Vagina (tissue), 2 donors: ENCODE measurements at regions not wholly inside any gene's neighbourhood (a gene's known extent, or its start where the extent isn't known, plus 50 kb on each side); places are given as distances from the start of the nearest gene placed in this dataset.

Experiments used
- DNase-seq, 2 donors: peaks; one replicate each; pipeline ENCODE4 v3.0.0-alpha.2; 2017; ENCODE audit errors: extremely low spot score in 2 of 2
- H3K27ac ChIP-seq: fragments of 200-600 bp; sonication (generic); one replicate; pipeline ENCODE4 v1.5.1; 2019
- H3K27me3 ChIP-seq: fragments of 200-600 bp; sonication (generic); one replicate; pipeline ENCODE4 v1.5.1; 2019
- H3K36me3 ChIP-seq, 2 donors: fragments of 200-600 bp; sonication (generic); one replicate each; pipeline ENCODE4 v1.5.1; 2017 to 2019
- H3K4me1 ChIP-seq: fragments of 200-600 bp; sonication (generic); one replicate; pipeline ENCODE4 v1.5.1; 2019
- H3K4me3 ChIP-seq, 2 donors: fragments of 200-600 bp; sonication (generic); 1 replicate in 1 of 2; 2 replicates in 1 of 2; pipeline ENCODE4 v1.5.1; 2016 to 2019
- H3K9me3 ChIP-seq: fragments of 200-600 bp; sonication (generic); one replicate; pipeline ENCODE4 v1.5.1; 2019
- CTCF ChIP-seq, 3 experiments: fragments of 450-650 bp in 2 of 3; fragments of 200-600 bp in 1 of 3; sonication (generic) in 1 of 3; IDR thresholded peaks; one replicate each; pipeline ENCODE4 v1.5.1; 2017 to 2019; ENCODE audit warnings: antibody characterized with exemption in 3 of 3, mild to moderate bottlenecking in 2 of 3, moderate library complexity in 2 of 3
- POLR2A ChIP-seq, 2 donors: fragments of 450-650 bp; IDR thresholded peaks; one replicate each; pipeline ENCODE4 v1.6.1; 2017; ENCODE audit warnings: antibody characterized with exemption in 2 of 2, mild to moderate bottlenecking in 2 of 2, moderate library complexity in 2 of 2
- POLR2AphosphoS5 ChIP-seq, 2 donors: sonication (generic); formaldehyde crosslinking; IDR thresholded peaks; one replicate each; pipeline ENCODE4 v1.9.0; 2017; ENCODE audit warnings: antibody characterized with exemption in 2 of 2, mild to moderate bottlenecking in 2 of 2, low read depth in 1 of 2; ENCODE audit not compliant: insufficient read depth in 1 of 2
- intact Hi-C: fragments of 100-400 bp; cut with DNase I; formaldehyde crosslinking; loops from one replicate; pipeline ENCODE4 v1.15.1; 2023

DNA sequence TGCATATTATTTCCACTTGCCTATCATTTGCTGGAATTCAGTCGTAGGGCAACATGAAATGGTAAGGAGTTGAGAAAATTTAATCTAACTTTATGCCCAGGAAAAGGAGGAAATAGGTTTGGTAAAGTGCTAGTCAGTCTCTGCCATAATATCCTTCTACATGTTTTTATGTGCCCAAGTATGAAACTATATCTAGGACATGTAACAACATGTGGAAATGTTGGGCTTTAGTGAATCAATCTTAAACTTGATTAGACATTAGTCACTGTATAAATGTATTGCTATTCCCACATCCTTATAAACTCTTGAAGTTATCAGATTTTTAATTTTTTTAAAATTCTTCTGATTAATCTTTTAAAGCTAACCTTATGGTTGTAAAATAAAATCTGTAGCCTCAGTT, 204.7 kb upstream of the ZRANB2 start:
- H3K36me3 ChIP-seq, result no peaks in the 10 kb centered on the region
- H3K9me3 ChIP-seq, result no peaks in the 10 kb centered on the region
- H3K4me1 ChIP-seq, result no peaks in the 10 kb centered on the region
- H3K27me3 ChIP-seq, result no peaks in the 10 kb centered on the region
- no peak overlapping the region for H3K4me3 ChIP-seq
- no peak for DNase-seq
- TF ChIP-seq POLR2A (IDR thresholded peaks at IDR 0.05) (no peak), POLR2AphosphoS5 (IDR thresholded peaks at IDR 0.05; ENCODE audit: insufficient read depth in 1 of 2, low read depth in 1 of 2) (no peak), CTCF (IDR thresholded peaks at IDR 0.05) (no peak)
- intact Hi-C loops, result no loop called here
- H3K27ac ChIP-seq, result no peak overlapping the region

DNA sequence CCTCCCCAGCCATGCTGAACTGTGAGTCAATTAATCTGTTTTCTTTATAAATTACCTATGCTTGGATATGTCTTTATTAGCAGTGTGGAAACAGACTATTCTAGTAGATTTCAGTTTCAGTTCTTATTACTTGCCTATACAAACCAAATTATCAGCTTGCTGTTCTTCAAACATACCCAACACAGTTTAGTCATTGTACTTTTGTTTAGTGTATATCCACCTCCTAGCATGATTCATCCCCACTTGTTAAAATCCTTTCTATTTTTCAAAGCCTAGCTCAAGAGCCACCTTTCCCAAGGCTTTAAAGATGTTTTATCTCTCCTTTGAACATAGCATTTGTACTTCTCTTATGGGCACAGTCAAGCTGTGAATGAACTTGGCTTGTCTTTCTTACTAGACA, 195.6 kb upstream of the ZRANB2 start:
- DNase-seq, result no peak
- Histone ChIP-seq H3K4me3 (no peak overlapping the region), H3K9me3 (no peaks in the 10 kb centered on the region), H3K4me1 (no peaks in the 10 kb centered on the region), H3K36me3 (no peaks in the 10 kb centered on the region), H3K27me3 (no peaks in the 10 kb centered on the region), H3K27ac (no peak overlapping the region)
- intact Hi-C loops, result no loop called here
- TF ChIP-seq POLR2A (IDR thresholded peaks at IDR 0.05) (no peak), CTCF (IDR thresholded peaks at IDR 0.05) (no peak), POLR2AphosphoS5 (IDR thresholded peaks at IDR 0.05; ENCODE audit: insufficient read depth in 1 of 2, low read depth in 1 of 2) (no peak)

DNA sequence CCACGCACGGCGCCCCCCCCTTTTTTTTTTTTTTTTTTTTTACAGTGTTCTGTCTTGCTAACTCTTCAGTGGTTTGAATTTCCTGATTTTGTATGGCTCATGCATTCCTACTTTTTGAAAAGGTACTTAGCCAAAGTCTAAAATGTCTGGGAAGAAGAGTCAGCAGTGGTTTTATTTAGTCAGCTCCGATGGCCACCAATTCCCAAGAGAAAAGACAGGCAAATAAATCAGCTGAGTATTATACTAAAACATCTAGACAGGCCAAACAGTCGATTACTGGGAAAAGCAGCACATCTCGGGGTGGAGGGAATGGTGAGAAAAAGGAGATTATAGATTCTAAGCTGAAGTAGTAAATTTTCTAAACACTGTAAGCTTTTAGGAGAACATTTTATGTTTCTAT, 192.5 kb upstream of the ZRANB2 start:
- H3K27me3 ChIP-seq, result no peaks in the 10 kb centered on the region
- H3K4me3 ChIP-seq, result no peak overlapping the region
- DNase-seq, result no peak
- H3K27ac ChIP-seq, result no peak overlapping the region
- no peaks in the 10 kb centered on the region for H3K36me3 ChIP-seq
- TF ChIP-seq POLR2A (IDR thresholded peaks at IDR 0.05) (no peak), CTCF (IDR thresholded peaks at IDR 0.05) (no peak), POLR2AphosphoS5 (IDR thresholded peaks at IDR 0.05; ENCODE audit: insufficient read depth in 1 of 2, low read depth in 1 of 2) (no peak)
- H3K4me1 ChIP-seq, result no peaks in the 10 kb centered on the region
- intact Hi-C loops, result no loop called here
- H3K9me3 ChIP-seq, result no peaks in the 10 kb centered on the region

- intact Hi-C loops, result no loop called here
- Histone ChIP-seq H3K9me3 (no peaks in the 10 kb centered on the region), H3K27me3 (no peaks in the 10 kb centered on the region), H3K4me1 (no peaks in the 10 kb centered on the region), H3K4me3 (no peak overlapping the region), H3K27ac (no peak overlapping the region), H3K36me3 (no peaks in the 10 kb centered on the region)
- no peak for TF ChIP-seq POLR2AphosphoS5 (IDR thresholded peaks at IDR 0.05; ENCODE audit: insufficient read depth in 1 of 2, low read depth in 1 of 2)
- no peak for TF ChIP-seq POLR2A (IDR thresholded peaks at IDR 0.05)
- no peak for TF ChIP-seq CTCF (IDR thresholded peaks at IDR 0.05)
- no peak for DNase-seq
These were observed 189.6 kb upstream of the ZRANB2 start for GRCh38 chr1:71270394-71270915.

- DNase-seq, result no peak
- H3K27ac ChIP-seq, result no peak overlapping the region
- H3K4me3 ChIP-seq, result no peak overlapping the region
- H3K27me3 ChIP-seq, result no peaks in the 10 kb centered on the region
- H3K4me1 ChIP-seq, result no peaks in the 10 kb centered on the region
- TF ChIP-seq POLR2A (IDR thresholded peaks at IDR 0.05), result no peak
- TF ChIP-seq CTCF (IDR thresholded peaks at IDR 0.05), result no peak
- no peak for TF ChIP-seq POLR2AphosphoS5 (IDR thresholded peaks at IDR 0.05; ENCODE audit: insufficient read depth in 1 of 2, low read depth in 1 of 2)
- intact Hi-C loops, result loop anchor here (5.0 kb wide), 1 partner anchor 1343 kb away; no protein-coding TSS in a partner anchor
- no peaks in the 10 kb centered on the region for H3K36me3 ChIP-seq
- H3K9me3 ChIP-seq, result no peaks in the 10 kb centered on the region
These were observed 189.0 kb upstream of the ZRANB2 start for GRCh38 chr1:71269818-71270217.
